ENCODE measurements at regions not wholly inside any gene's neighbourhood (a gene's known extent, or its start where the extent isn't known, plus 50 kb on each side); places are given as distances from the start of the nearest gene placed in this dataset.

GRCh38 chr2:15701341-15701907 is 109.8 kb downstream of the DDX1 start:
- no peak for DNase-seq (ENCODE audit: low read depth)

GRCh38 chr2:15701991-15702390 is 110.3 kb downstream of the DDX1 start:
- DNase-seq (ENCODE audit: low read depth): no peak

DNA sequence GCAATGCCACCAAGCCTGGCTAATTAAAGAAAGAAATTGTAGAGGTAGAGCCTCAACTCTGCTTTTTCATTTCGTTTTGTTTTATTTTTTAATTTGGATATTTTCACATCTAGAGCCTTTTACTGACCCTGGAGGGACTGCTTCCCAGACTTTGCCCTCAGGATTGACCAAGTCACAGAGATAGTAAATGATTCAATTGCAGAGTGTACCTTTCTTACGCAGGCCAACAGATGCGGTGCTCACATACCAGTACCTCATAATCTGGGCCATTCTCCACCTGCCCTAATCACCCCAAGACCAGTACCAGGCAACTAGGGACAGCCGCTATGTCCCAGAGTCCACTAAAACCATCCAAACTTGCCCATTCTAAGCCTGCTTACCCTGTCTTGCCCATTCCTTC is 110.8 kb downstream of the DDX1 start:
- no peak for DNase-seq (ENCODE audit: low read depth)

GRCh38 chr2:15703365-15703869 is 111.7 kb downstream of the DDX1 start:
- DNase-seq (ENCODE audit: low read depth): no peak

- no peak for DNase-seq (ENCODE audit: low read depth)
Observed at GRCh38 chr2:15704086-15704787, 112.6 kb downstream of the DDX1 start.

- no peak for DNase-seq (ENCODE audit: low read depth)
Observed at GRCh38 chr2:15704788-15705115, 113.1 kb downstream of the DDX1 start.

GRCh38 chr2:15705310-15705709 is 113.6 kb downstream of the DDX1 start:
- DNase-seq (ENCODE audit: low read depth): no peak

GRCh38 chr2:15705839-15706386 is 114.2 kb downstream of the DDX1 start:
- DNase-seq (ENCODE audit: low read depth): no peak

GRCh38 chr2:15706424-15706823 is 114.8 kb downstream of the DDX1 start:
- no peak for DNase-seq (ENCODE audit: low read depth)

- no peak for DNase-seq (ENCODE audit: low read depth)
Observed at GRCh38 chr2:15706986-15707632, 115.4 kb downstream of the DDX1 start.

DNA sequence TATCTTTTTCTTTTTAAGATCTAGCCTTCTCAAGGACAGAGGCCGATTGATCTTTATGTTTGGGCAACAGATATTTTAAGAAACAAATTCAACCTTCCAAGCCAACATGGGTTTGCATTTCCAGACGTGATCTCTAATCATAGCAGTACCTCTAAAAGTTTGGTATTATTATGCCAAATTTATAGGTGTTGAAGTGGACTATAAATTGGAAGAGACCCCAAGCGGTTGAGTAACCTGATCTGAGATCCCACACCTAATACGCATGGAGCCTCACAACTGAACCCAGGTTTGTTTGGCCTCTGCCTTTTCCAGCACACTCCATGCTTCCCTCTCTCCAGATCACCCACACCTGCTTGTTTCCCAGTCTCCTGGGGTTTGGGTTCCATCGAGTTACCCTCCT is 116.5 kb downstream of the DDX1 start:
- no peak for DNase-seq (ENCODE audit: low read depth)

DNA sequence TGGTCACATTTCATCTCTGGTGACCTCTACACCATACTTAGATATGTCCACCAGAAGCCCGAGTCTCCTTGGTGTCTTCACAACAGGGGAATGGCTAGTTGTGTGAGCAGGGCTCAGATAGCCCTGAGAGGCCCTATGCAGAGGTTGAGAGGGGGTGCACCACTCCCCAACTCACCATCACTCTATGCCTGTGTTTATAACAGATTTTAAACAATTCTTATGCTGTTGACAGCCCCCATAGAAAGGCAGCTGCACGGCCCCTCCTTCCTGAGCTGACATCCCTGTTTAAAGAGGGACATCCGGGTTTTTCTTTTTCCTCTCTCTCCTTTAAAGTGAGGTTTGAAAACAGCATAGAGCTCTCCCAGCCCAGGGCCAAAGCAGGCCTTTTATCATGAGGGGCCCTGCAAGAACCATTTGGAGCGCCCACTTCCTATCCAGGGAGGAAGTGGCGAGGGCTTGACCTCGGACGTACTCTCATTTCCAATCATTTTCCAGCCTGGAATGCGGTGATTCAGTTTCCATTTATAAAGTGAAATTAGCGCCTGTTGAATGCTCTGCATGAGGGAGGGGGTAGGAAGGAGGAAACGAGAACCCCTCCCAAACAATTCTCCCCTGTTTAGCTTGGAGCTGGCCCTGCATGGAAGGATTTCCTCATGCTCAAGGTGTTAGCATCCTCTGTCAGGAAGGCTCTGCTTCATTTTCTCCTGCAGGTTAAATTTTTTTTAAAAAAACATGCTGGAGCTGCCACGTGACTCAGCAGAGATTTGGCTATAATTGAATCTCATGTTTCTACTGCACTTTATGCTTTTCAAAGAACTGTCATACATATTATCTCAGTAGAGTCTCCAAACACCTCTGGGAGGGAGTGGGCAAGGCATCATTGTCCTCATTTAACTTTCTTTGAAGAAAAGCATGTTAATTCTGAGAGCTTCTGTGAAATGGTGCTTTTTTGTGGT is 117.5 kb downstream of the DDX1 start:
- no peak for DNase-seq (ENCODE audit: low read depth)

DNA sequence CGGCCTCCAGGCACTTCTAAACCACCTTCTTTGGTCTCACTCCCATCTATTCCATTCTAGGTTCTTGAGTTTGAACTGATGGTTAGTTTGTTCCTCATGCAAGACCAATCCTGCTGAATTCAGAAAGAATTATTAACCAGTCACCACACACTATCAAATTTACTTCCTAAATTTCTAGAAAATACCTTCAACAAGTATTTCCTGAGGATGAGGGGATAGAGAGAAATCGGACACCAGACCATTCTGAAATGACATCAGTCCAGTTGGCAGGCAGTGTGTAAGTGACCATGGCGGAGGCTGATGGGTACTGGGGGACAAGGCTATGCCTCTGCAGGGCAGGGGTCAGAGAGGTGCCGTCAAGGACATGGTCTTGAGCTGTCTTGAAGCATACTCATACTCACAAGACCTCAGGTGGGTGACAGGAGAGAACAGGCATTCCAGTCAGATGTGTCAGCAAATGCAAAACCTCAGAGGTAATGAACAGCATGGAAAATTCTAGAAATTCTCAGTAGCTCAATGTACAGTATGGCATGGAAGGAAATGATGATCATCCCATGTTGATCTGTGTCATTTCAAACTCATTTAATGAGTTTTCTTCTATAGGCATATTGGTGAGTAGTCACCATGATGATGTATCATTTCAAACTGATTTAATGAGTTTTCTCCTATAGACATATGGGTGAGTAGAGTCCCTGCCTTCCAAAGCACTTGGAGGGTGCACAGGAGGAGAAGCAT is 119.6 kb downstream of the DDX1 start:
- DNase-seq (ENCODE audit: low read depth): no peak

GRCh38 chr2:15712551-15713342 is 121.1 kb downstream of the DDX1 start:
- DNase-seq (ENCODE audit: low read depth): no peak

GRCh38 chr2:15713475-15713874 is 121.8 kb downstream of the DDX1 start:
- DNase-seq (ENCODE audit: low read depth): no peak

DNA sequence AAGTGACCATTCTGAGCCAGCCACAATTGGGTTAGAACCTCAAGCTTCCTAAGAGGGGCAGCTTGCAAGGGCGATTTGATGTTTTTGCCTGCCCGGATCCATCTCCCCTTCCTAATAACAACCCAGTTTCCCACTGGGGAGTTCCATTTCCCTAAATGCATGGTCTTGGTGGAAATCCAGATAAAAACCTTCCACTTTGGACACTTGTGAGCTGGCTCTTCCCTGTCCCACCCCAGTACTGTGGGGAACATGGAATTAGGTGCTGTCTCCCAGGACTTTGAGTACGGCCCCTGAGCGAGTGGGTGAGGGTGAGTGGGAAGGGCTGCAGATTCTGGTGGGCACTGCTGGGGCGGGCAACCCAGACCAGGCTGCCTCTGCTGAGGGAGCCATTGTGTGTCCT is 122.3 kb downstream of the DDX1 start:
- DNase-seq (ENCODE audit: low read depth): no peak

DNA sequence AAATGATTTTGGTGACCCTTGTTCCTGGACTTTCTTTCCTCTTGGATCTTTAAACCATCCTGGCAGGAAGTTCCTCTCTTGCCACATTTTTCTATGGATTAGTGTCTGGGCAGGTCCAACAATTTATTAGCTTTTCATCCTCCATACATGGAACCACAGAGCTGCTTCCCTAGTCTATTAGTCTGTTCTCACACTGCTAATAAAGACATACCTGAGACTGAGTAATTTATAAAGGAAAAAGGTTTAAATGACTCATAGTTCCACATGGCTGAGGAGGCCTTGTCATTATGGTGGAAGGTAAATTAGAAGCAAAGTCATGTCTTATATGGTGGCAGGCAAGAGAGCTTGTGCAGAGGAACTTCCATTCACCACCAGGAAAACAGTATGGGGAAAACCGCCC is 122.9 kb downstream of the DDX1 start:
- DNase-seq (ENCODE audit: low read depth): no peak

DNA sequence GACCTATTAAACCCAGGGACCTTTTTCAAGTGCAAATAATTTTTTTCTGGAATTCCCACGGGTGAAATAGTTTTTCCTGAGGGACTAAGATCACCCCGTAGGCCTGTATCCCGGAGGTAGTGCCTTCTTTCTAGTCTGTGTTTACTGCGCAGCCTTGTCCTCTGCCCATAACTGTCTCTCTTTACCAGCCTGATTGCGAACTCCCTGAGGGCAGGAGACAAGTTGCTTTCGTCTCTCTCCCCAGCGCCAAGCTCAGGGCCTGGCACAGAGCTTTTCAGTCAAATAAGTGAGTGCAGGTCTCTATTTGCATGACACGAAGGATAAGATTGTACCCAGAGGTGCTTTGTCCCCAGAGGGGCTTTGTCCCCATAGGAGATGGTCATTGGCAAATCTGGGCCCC is 123.9 kb downstream of the DDX1 start:
- DNase-seq (ENCODE audit: low read depth): no peak

GRCh38 chr2:15718103-15718943 is 126.7 kb downstream of the DDX1 start:
- no peak for DNase-seq (ENCODE audit: low read depth)

DNA sequence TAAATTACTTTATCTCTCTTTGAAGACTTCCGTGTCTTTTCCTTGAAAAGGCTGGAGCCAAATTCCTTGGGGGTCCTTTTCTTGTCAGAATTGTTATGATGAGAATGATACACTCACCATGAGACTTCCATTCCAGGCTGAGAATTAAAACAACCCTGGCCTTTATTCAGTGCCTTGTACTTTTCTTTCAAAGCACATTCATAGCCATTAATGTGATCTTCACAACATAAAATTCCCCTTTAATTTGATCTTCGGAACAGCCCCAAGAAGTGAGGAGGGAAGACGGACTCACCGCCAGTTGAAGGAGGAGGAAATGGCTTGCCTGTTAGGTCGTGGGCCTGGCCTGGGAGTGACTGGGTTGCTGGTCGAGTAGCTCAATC is 127.3 kb downstream of the DDX1 start:
- no peak for DNase-seq (ENCODE audit: low read depth)

All from GM04504 (cell line).